Natural killer cell (primary cell): ENCODE measurements at regions not wholly inside any gene's neighbourhood (a gene's known extent, or its start where the extent isn't known, plus 50 kb on each side); places are given as distances from the start of the nearest gene placed in this dataset.

Experiments
- ATAC-seq, 3 donors: fragments of 150-1000 bp in 2 of 3; fragments of 200-7000 bp in 1 of 3; cut with Tn5 transposase; 1 replicate in 1 of 3; 2 replicates in 2 of 3; pipeline ENCODE4 v1.10.0; 2021; ENCODE audit warnings: mild to moderate bottlenecking in 2 of 3, moderate library complexity in 2 of 3
- DNase-seq, 2 donors: peaks; one replicate each; pipeline versions ENCODE4 v3.0.0 to v3.0.0-alpha.2; 2013 to 2021; ENCODE audit warnings: mixed read lengths in 1 of 2
- H3K27ac ChIP-seq: one replicate; pipeline ENCODE4 v1.5.1; 2013; ENCODE audit warnings: mild to moderate bottlenecking, low read length
- H3K27me3 ChIP-seq: one replicate; pipeline ENCODE4 v1.6.1; 2013; ENCODE audit warnings: low read length; ENCODE audit not compliant: control insufficient read depth, insufficient read depth
- H3K36me3 ChIP-seq: one replicate; pipeline ENCODE4 v1.6.1; 2013; ENCODE audit warnings: low read length; ENCODE audit not compliant: control insufficient read depth, insufficient read depth
- H3K4me1 ChIP-seq: one replicate; pipeline ENCODE4 v1.6.1; 2013; ENCODE audit warnings: low read length; ENCODE audit not compliant: control insufficient read depth, insufficient read depth
- H3K4me3 ChIP-seq: one replicate; pipeline ENCODE4 v1.5.1; 2013; ENCODE audit warnings: low read length
- H3K9me3 ChIP-seq: one replicate; pipeline ENCODE4 v1.6.1; 2013; ENCODE audit warnings: low read length; ENCODE audit not compliant: control insufficient read depth, insufficient read depth
- H3K27ac Mint-ChIP-seq, 2 donors: one replicate each; pipeline ENCODE4 v1.8.0; 2022; ENCODE audit warnings: mild to moderate bottlenecking in 2 of 2, mixed read lengths in 2 of 2, moderate library complexity in 1 of 2
- H3K27me3 Mint-ChIP-seq, 2 donors: one replicate each; pipeline ENCODE4 v1.8.0; 2022; ENCODE audit warnings: low read depth in 2 of 2, mixed read lengths in 2 of 2
- H3K36me3 Mint-ChIP-seq: one replicate; pipeline ENCODE4 v1.8.0; 2022; ENCODE audit warnings: mixed read lengths
- H3K4me1 Mint-ChIP-seq, 2 donors: one replicate each; pipeline ENCODE4 v1.8.0; 2022; ENCODE audit warnings: mixed read lengths in 2 of 2
- H3K4me3 Mint-ChIP-seq: one replicate; pipeline ENCODE4 v1.8.0; 2022; ENCODE audit warnings: mild to moderate bottlenecking, moderate library complexity, mixed read lengths
- H3K9me3 Mint-ChIP-seq, 2 donors: one replicate each; pipeline ENCODE4 v1.8.0; 2022; ENCODE audit warnings: mixed read lengths in 2 of 2
- CTCF ChIP-seq: fragments of 200-600 bp; IDR thresholded peaks from one replicate; pipeline ENCODE4 v1.8.0; 2022; ENCODE audit warnings: antibody characterized with exemption
- WGBS: methylation state at CpG from one replicate; pipeline ENCODE4 v1.1.7; 2013; ENCODE audit warnings: missing lambda C conversion rate; ENCODE audit not compliant: insufficient coverage; 5-methylcytosine and 5-hydroxymethylcytosine counted together
- intact Hi-C: fragments of 100-400 bp; cut with micrococcal nuclease; formaldehyde crosslinking; loops from one replicate; pipeline ENCODE4 v1.14.2; 2022

DNA sequence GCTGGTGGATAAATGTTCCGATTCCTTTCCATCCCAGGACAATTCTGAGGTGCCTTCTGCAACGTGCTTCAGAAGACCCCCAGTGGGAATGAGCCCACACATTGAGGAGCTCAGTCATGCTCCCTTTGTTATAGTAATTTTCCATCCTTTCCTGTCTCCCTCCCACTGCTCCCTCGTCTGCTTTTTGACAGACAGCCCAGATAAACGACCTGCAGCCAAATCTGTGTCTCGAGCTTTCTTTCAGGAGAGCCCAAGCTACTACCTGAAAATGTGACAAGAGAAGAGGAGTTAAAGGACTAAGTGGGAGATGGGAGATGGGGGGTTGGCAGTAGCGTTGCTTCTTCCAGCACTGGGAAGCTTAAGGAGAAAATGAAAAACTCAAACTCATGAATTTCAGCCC, 65.9 kb upstream of the LRRN2 start:
- H3K9me3 Mint-ChIP-seq: no peaks in the 10 kb centered on the region
- no peak for TF ChIP-seq CTCF
- no peak overlapping the region for H3K27ac Mint-ChIP-seq
- WGBS: 61% methylated on average over 6 of the region's 6 CpGs
- DNase-seq (no peak), ATAC-seq (no peak)
- peaks cover 19 to 27% of the 10 kb centered on the region in 2 donors for H3K27me3 Mint-ChIP-seq
- Histone ChIP-seq H3K4me1 (no peaks in the 10 kb centered on the region), H3K36me3 (no peaks in the 10 kb centered on the region), H3K9me3 (no peaks in the 10 kb centered on the region), H3K27ac (no peak overlapping the region), H3K27me3 (peaks cover 2% of the 10 kb centered on the region), H3K4me3 (no peak overlapping the region)
- H3K36me3 Mint-ChIP-seq: no peaks in the 10 kb centered on the region
- intact Hi-C loops: no loop called here
- no peak overlapping the region for H3K4me3 Mint-ChIP-seq
- no peaks in the 10 kb centered on the region for H3K4me1 Mint-ChIP-seq

- H3K4me1 ChIP-seq: no peaks in the 10 kb centered on the region
- 87% methylated on average over 24 of the region's 24 CpGs for WGBS
- intact Hi-C loops: no loop called here
- peaks cover 2% of the 10 kb centered on the region for H3K27me3 ChIP-seq
- Mint-ChIP-seq H3K4me1 (no peaks in the 10 kb centered on the region), H3K36me3 (no peaks in the 10 kb centered on the region), H3K27ac (no peak overlapping the region), H3K4me3 (no peak overlapping the region), H3K9me3 (no peaks in the 10 kb centered on the region), H3K27me3 (peaks cover 15 to 27% of the 10 kb centered on the region in 2 donors)
- no peak for ATAC-seq
- no peak overlapping the region for H3K27ac ChIP-seq
- H3K9me3 ChIP-seq: no peaks in the 10 kb centered on the region
- DNase-seq: no peak
- H3K36me3 ChIP-seq: no peaks in the 10 kb centered on the region
- no peak overlapping the region for H3K4me3 ChIP-seq
- no peak for TF ChIP-seq CTCF
These were observed 66.5 kb upstream of the LRRN2 start for GRCh38 chr1:204751883-204752687.

- H3K9me3 ChIP-seq: no peaks in the 10 kb centered on the region
- H3K36me3 Mint-ChIP-seq: no peaks in the 10 kb centered on the region
- H3K4me1 ChIP-seq: no peaks in the 10 kb centered on the region
- H3K27ac ChIP-seq: no peak overlapping the region
- WGBS: 86% methylated on average over 6 of the region's 6 CpGs
- H3K4me3 ChIP-seq: no peak overlapping the region
- no peaks in the 10 kb centered on the region for H3K9me3 Mint-ChIP-seq
- no peak for TF ChIP-seq CTCF
- intact Hi-C loops: no loop called here
- no peaks in the 10 kb centered on the region for H3K4me1 Mint-ChIP-seq
- peaks cover 15 to 27% of the 10 kb centered on the region in 2 donors for H3K27me3 Mint-ChIP-seq
- no peaks in the 10 kb centered on the region for H3K36me3 ChIP-seq
- H3K27me3 ChIP-seq: peaks cover 2% of the 10 kb centered on the region
- ATAC-seq: no peak
- no peak for DNase-seq
- H3K4me3 Mint-ChIP-seq: no peak overlapping the region
- H3K27ac Mint-ChIP-seq: no peak overlapping the region
These were observed 67.1 kb upstream of the LRRN2 start for GRCh38 chr1:204752688-204753040.

- Mint-ChIP-seq H3K4me1 (no peaks in the 10 kb centered on the region), H3K36me3 (no peaks in the 10 kb centered on the region), H3K27me3 (peaks cover 8 to 27% of the 10 kb centered on the region in 2 donors), H3K9me3 (no peaks in the 10 kb centered on the region), H3K4me3 (no peak overlapping the region), H3K27ac (no peak overlapping the region)
- H3K27me3 ChIP-seq: peaks cover 2% of the 10 kb centered on the region
- intact Hi-C loops: no loop called here
- no peaks in the 10 kb centered on the region for H3K9me3 ChIP-seq
- no peak overlapping the region for H3K4me3 ChIP-seq
- 93% methylated on average over 6 of the region's 6 CpGs for WGBS
- TF ChIP-seq CTCF: no peak
- DNase-seq (no peak), ATAC-seq (no peak)
- H3K36me3 ChIP-seq: no peaks in the 10 kb centered on the region
- no peak overlapping the region for H3K27ac ChIP-seq
- H3K4me1 ChIP-seq: no peaks in the 10 kb centered on the region
These were observed 69.3 kb upstream of the LRRN2 start for GRCh38 chr1:204754821-204755220.
